GM23338 (cell line): ENCODE measurements at regions not wholly inside any gene's neighbourhood (a gene's known extent, or its start where the extent isn't known, plus 50 kb on each side); places are given as distances from the start of the nearest gene placed in this dataset.

Source experiments
- ATAC-seq: fragments of 200-7000 bp; cut with Tn5 transposase; 3 replicates; pipeline ENCODE4 v1.9.1; 2020
- DNase-seq: peaks from one replicate; pipeline ENCODE4 v3.0.0-alpha.2; 2015; ENCODE audit warnings: low spot score
- H2AFZ ChIP-seq: fragments of 200-600 bp; sonication (generic); 2 replicates; pipeline ENCODE4 v1.8.0; 2016; ENCODE audit warnings: antibody characterized with exemption, mild to moderate bottlenecking, moderate library complexity
- H3F3A ChIP-seq: fragments of 200-600 bp; sonication (generic); replicated peaks from 2 replicates; pipeline ENCODE4 v1.8.0; 2017; ENCODE audit warnings: antibody characterized with exemption, mixed run types, low read depth
- H3K27ac ChIP-seq: fragments of 200-600 bp; sonication (generic); 2 replicates; pipeline ENCODE4 v1.6.1; 2016; ENCODE audit warnings: low read depth
- H3K27me3 ChIP-seq: fragments of 200-600 bp; sonication (generic); 2 replicates; pipeline ENCODE4 v1.8.0; 2016; ENCODE audit warnings: mild to moderate bottlenecking, mixed run types, moderate library complexity; ENCODE audit not compliant: insufficient read depth
- H3K36me3 ChIP-seq: fragments of 200-600 bp; sonication (generic); 2 replicates; pipeline ENCODE4 v1.8.0; 2016; ENCODE audit warnings: mild to moderate bottlenecking; ENCODE audit not compliant: insufficient read depth
- H3K4me1 ChIP-seq: fragments of 200-600 bp; sonication (generic); 2 replicates; pipeline ENCODE4 v1.8.0; 2016; ENCODE audit warnings: mild to moderate bottlenecking, moderate library complexity; ENCODE audit not compliant: insufficient read depth
- H3K4me2 ChIP-seq: fragments of 200-600 bp; sonication (generic); 2 replicates; pipeline ENCODE4 v1.7.1; 2017; ENCODE audit warnings: mixed run types
- H3K4me3 ChIP-seq: fragments of 200-600 bp; sonication (generic); 2 replicates; pipeline ENCODE4 v1.6.1; 2016; ENCODE audit warnings: mixed run types
- H3K79me2 ChIP-seq: fragments of 200-600 bp; sonication (generic); replicated peaks from 2 replicates; pipeline ENCODE4 v1.8.0; 2017; ENCODE audit warnings: mild to moderate bottlenecking; ENCODE audit not compliant: insufficient read depth
- H3K9me2 ChIP-seq: fragments of 200-600 bp; sonication (generic); 2 replicates; pipeline ENCODE4 v1.8.0; 2017; ENCODE audit not compliant: insufficient read depth
- H4K20me1 ChIP-seq: fragments of 200-600 bp; sonication (generic); replicated peaks from 2 replicates; pipeline ENCODE4 v1.8.0; 2017; ENCODE audit warnings: mild to moderate bottlenecking; ENCODE audit not compliant: insufficient read depth
- H3K27ac Mint-ChIP-seq: 2 replicates; pipeline ENCODE4 v1.8.0; 2020; ENCODE audit warnings: inconsistent platforms, mild to moderate bottlenecking, moderate library complexity, mixed read lengths
- H3K27me3 Mint-ChIP-seq: 3 replicates; pipeline ENCODE4 v1.8.0; 2022; ENCODE audit warnings: low read depth, mild to moderate bottlenecking, moderate library complexity, mixed read lengths, inconsistent platforms; ENCODE audit not compliant: insufficient read depth, poor library complexity
- H3K36me3 Mint-ChIP-seq: 3 replicates; pipeline ENCODE4 v1.8.0; 2021; ENCODE audit warnings: low read depth, mild to moderate bottlenecking, inconsistent platforms, moderate library complexity, mixed read lengths
- H3K4me1 Mint-ChIP-seq: 3 replicates; pipeline ENCODE4 v1.8.0; 2020; ENCODE audit warnings: mild to moderate bottlenecking, inconsistent platforms, mixed read lengths
- H3K4me3 Mint-ChIP-seq: 3 replicates; pipeline ENCODE4 v1.8.0; 2021; ENCODE audit warnings: moderate library complexity, mild to moderate bottlenecking, inconsistent platforms, mixed read lengths
- H3K9me3 Mint-ChIP-seq: 3 replicates; pipeline ENCODE4 v1.8.0; 2020; ENCODE audit warnings: moderate library complexity, mild to moderate bottlenecking, inconsistent platforms, mixed read lengths
- CREB1 ChIP-seq: fragments of 250-450 bp; sonication (Bioruptor Pico); IDR thresholded peaks from 2 replicates; pipeline ENCODE4 v1.5.0; 2020; ENCODE audit warnings: low read depth, mild to moderate bottlenecking, moderate library complexity
- CTCF ChIP-seq, 2 experiments: fragments of 200-600 bp in 1 of 2; sonication (generic) in 1 of 2; conservative IDR thresholded peaks; 2 replicates each; pipeline versions ENCODE4 v1.5.1 to v1.6.1; 2016 to 2017; ENCODE audit warnings: antibody characterized with exemption in 2 of 2, low read depth in 2 of 2, mild to moderate bottlenecking in 2 of 2, moderate library complexity in 1 of 2
- ETS1 ChIP-seq: IDR thresholded peaks from 2 replicates; pipeline ENCODE4 v1.6.1; 2016; ENCODE audit warnings: antibody characterized with exemption
- EZH2 ChIP-seq: fragments of 200-600 bp; sonication (generic); IDR thresholded peaks from one replicate; pipeline ENCODE4 v1.8.0; 2017; ENCODE audit warnings: antibody characterized with exemption, mild to moderate bottlenecking, low read depth; ENCODE audit not compliant: unreplicated experiment
- EZH2phosphoT487 ChIP-seq: fragments of 200-600 bp; sonication (generic); IDR thresholded peaks from one replicate; pipeline ENCODE4 v1.8.1; 2018; ENCODE audit warnings: antibody characterized with exemption; ENCODE audit not compliant: unreplicated experiment
- JUNB ChIP-seq: IDR thresholded peaks from one replicate; pipeline ENCODE4 v1.6.1; 2016; ENCODE audit warnings: antibody characterized with exemption; ENCODE audit not compliant: unreplicated experiment
- NANOG ChIP-seq: IDR thresholded peaks from 2 replicates; pipeline ENCODE4 v1.6.1; 2016; ENCODE audit warnings: antibody characterized with exemption, borderline replicate concordance
- POLR2AphosphoS5 ChIP-seq: IDR thresholded peaks from 2 replicates; pipeline ENCODE4 v1.6.1; 2016; ENCODE audit warnings: antibody characterized with exemption, low read depth
- REST ChIP-seq: IDR thresholded peaks from one replicate; pipeline ENCODE4 v1.6.1; 2018; ENCODE audit warnings: antibody characterized with exemption; ENCODE audit not compliant: unreplicated experiment
- STAT1 ChIP-seq: IDR thresholded peaks from one replicate; pipeline ENCODE4 v1.6.1; 2016; ENCODE audit warnings: antibody characterized with exemption; ENCODE audit not compliant: unreplicated experiment
- ZNF114 ChIP-seq: fragments of 250-450 bp; sonication (Bioruptor Pico); IDR thresholded peaks from 2 replicates; pipeline ENCODE4 v1.5.0; 2020; ENCODE audit warnings: mild to moderate bottlenecking, moderate library complexity
- ZNF331 ChIP-seq: fragments of 250-450 bp; sonication (Bioruptor Pico); IDR thresholded peaks from 2 replicates; pipeline ENCODE4 v1.5.0; 2020; ENCODE audit warnings: low read depth, mild to moderate bottlenecking, moderate library complexity
- TF ChIP-seq, protein P1 (sequence below): fragments of 250-450 bp; sonication (Bioruptor Pico); IDR thresholded peaks from 2 replicates; pipeline ENCODE4 v1.5.0; 2020; ENCODE audit warnings: mild to moderate bottlenecking, moderate library complexity

- H3K4me3 Mint-ChIP-seq, result no peak overlapping the region
- Histone ChIP-seq H3K27ac (no peak overlapping the region), H3K4me1 (no peaks in the 10 kb centered on the region), H4K20me1 (no peaks in the 10 kb centered on the region), H3K79me2 (no peaks in the 10 kb centered on the region), H3K27me3 (no peaks in the 10 kb centered on the region), H3K4me3 (no peak overlapping the region), H2AFZ (no peak overlapping the region), H3K36me3 (no peaks in the 10 kb centered on the region), H3F3A (no peaks in the 10 kb centered on the region), H3K9me2 (no peaks in the 10 kb centered on the region; the same call in 1 of the 2 replicates), H3K4me2 (no peak overlapping the region)
- no peak for ATAC-seq
- TF ChIP-seq EZH2phosphoT487, result no peak
- no peak for TF ChIP-seq EZH2
- no peak for TF ChIP-seq ZNF114
- no peak for TF ChIP-seq JUNB
- no peak for TF ChIP-seq NANOG
- TF ChIP-seq CREB1, result no peak
- TF ChIP-seq ETS1, result no peak
- no peak for TF ChIP-seq STAT1
- TF ChIP-seq REST, result no peak
- TF ChIP-seq POLR2AphosphoS5, result no peak
- TF ChIP-seq, protein P1, sequence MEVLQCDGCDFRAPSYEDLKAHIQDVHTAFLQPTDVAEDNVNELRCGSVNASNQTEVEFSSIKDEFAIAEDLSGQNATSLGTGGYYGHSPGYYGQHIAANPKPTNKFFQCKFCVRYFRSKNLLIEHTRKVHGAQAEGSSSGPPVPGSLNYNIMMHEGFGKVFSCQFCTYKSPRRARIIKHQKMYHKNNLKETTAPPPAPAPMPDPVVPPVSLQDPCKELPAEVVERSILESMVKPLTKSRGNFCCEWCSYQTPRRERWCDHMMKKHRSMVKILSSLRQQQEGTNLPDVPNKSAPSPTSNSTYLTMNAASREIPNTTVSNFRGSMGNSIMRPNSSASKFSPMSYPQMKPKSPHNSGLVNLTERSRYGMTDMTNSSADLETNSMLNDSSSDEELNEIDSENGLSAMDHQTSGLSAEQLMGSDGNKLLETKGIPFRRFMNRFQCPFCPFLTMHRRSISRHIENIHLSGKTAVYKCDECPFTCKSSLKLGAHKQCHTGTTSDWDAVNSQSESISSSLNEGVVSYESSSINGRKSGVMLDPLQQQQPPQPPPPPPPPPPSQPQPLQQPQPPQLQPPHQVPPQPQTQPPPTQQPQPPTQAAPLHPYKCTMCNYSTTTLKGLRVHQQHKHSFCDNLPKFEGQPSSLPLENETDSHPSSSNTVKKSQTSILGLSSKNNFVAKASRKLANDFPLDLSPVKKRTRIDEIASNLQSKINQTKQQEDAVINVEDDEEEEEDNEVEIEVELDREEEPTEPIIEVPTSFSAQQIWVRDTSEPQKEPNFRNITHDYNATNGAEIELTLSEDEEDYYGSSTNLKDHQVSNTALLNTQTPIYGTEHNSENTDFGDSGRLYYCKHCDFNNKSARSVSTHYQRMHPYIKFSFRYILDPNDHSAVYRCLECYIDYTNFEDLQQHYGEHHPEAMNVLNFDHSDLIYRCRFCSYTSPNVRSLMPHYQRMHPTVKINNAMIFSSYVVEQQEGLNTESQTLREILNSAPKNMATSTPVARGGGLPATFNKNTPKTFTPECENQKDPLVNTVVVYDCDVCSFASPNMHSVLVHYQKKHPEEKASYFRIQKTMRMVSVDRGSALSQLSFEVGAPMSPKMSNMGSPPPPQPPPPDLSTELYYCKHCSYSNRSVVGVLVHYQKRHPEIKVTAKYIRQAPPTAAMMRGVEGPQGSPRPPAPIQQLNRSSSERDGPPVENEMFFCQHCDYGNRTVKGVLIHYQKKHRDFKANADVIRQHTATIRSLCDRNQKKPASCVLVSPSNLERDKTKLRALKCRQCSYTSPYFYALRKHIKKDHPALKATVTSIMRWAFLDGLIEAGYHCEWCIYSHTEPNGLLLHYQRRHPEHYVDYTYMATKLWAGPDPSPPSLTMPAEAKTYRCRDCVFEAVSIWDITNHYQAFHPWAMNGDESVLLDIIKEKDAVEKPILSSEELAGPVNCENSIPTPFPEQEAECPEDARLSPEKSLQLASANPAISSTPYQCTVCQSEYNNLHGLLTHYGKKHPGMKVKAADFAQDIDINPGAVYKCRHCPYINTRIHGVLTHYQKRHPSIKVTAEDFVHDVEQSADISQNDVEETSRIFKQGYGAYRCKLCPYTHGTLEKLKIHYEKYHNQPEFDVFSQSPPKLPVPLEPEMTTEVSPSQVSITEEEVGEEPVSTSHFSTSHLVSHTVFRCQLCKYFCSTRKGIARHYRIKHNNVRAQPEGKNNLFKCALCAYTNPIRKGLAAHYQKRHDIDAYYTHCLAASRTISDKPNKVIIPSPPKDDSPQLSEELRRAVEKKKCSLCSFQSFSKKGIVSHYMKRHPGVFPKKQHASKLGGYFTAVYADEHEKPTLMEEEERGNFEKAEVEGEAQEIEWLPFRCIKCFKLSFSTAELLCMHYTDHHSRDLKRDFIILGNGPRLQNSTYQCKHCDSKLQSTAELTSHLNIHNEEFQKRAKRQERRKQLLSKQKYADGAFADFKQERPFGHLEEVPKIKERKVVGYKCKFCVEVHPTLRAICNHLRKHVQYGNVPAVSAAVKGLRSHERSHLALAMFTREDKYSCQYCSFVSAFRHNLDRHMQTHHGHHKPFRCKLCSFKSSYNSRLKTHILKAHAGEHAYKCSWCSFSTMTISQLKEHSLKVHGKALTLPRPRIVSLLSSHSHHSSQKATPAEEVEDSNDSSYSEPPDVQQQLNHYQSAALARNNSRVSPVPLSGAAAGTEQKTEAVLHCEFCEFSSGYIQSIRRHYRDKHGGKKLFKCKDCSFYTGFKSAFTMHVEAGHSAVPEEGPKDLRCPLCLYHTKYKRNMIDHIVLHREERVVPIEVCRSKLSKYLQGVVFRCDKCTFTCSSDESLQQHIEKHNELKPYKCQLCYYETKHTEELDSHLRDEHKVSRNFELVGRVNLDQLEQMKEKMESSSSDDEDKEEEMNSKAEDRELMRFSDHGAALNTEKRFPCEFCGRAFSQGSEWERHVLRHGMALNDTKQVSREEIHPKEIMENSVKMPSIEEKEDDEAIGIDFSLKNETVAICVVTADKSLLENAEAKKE (CRISPR knock-in tag), result no peak
- TF ChIP-seq CTCF (conservative IDR thresholded peaks at IDR 0.05; ENCODE audit: low read depth in 2 of 2), result no peak
- TF ChIP-seq ZNF331, result no peak
- H3K36me3 Mint-ChIP-seq, result no peaks in the 10 kb centered on the region
- no peaks in the 10 kb centered on the region for H3K9me3 Mint-ChIP-seq
- no peak overlapping the region for H3K27ac Mint-ChIP-seq
- H3K4me1 Mint-ChIP-seq, result no peaks in the 10 kb centered on the region
- H3K27me3 Mint-ChIP-seq, result no peaks in the 10 kb centered on the region
- no peak for DNase-seq
These were observed 120.2 kb upstream of the GK2 start for GRCh38 chr4:79528241-79528706.
